ENCODE measurements at regions not wholly inside any gene's neighbourhood (a gene's known extent, or its start where the extent isn't known, plus 50 kb on each side); places are given as distances from the start of the nearest gene placed in this dataset.
A peak's percentile ranks its signal among the peaks of the same experiment; 100 is the strongest.

DNA sequence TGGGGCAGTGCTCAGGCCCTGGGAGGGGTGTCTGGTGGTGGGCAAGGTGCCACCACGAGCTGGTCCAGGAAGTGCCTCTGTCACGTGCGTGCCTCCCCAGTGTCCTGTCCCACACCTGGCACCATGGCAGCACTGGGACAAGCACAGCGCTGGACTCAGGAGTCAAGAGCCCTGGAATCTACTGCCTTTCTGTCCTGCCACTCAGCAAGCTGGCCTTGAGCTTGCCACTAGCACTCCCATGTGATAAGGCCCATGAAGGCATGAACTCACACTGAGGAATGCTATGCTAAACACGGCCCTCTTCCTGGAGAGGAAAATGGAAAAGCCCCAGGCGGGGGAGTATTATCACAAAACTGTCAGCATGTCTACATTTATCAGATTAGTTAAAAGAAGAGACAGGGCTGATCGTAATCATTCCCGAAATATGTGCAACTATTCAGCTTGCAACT lies 50.7 kb upstream of the SLC35C1 start:
- TF ChIP-seq CTCF (IDR thresholded peaks at IDR 0.05 in 8 of 11, conservative IDR thresholded peaks at IDR 0.05 in 3 of 11) (no peak), POLR2A (IDR thresholded peaks at IDR 0.05) (no peak), POLR2AphosphoS5 (IDR thresholded peaks at IDR 0.05) (peak; percentile 18 to 41 (median 40))
